Gastroesophageal sphincter (tissue), 4 donors: ENCODE measurements at regions not wholly inside any gene's neighbourhood (a gene's known extent, or its start where the extent isn't known, plus 50 kb on each side); places are given as distances from the start of the nearest gene placed in this dataset.
A peak's percentile ranks its signal among the peaks of the same experiment; 100 is the strongest.
"Not testable (repeated sequence)": the region's sequence is repeated elsewhere in the genome, so short reads cannot be mapped to it uniquely, and the experiment has no call there.

Experiments
- ATAC-seq: fragments of 150-250 bp; one replicate; pipeline ENCODE4 v1.9.1; 2016; ENCODE audit warnings: mild to moderate bottlenecking, moderate library complexity
- H3K27ac ChIP-seq, 4 donors: fragments of 200-600 bp; sonication (generic) in 3 of 4; 1 replicate in 3 of 4; 2 replicates in 1 of 4; pipeline ENCODE4 v1.5.1; 2016 to 2019
- H3K27me3 ChIP-seq: fragments of 200-600 bp; sonication (generic); one replicate; pipeline ENCODE4 v1.5.1; 2019
- H3K36me3 ChIP-seq, 2 donors: fragments of 200-600 bp; sonication (generic); one replicate each; pipeline ENCODE4 v1.5.1; 2019; ENCODE audit warnings: control low read depth in 1 of 2
- H3K4me1 ChIP-seq, 3 donors: fragments of 200-600 bp; sonication (generic); 1 replicate in 2 of 3; 2 replicates in 1 of 3; pipeline ENCODE4 v1.5.1; 2016 to 2019; ENCODE audit warnings: control low read depth in 2 of 3
- H3K4me3 ChIP-seq, 2 donors: fragments of 200-600 bp; sonication (generic); one replicate each; pipeline ENCODE4 v1.5.1; 2019; ENCODE audit warnings: mild to moderate bottlenecking in 1 of 2, moderate library complexity in 1 of 2
- H3K9me3 ChIP-seq, 3 donors: fragments of 200-600 bp; sonication (generic); one replicate each; pipeline ENCODE4 v1.5.1; 2017 to 2019; ENCODE audit warnings: control low read depth in 2 of 3
- CTCF ChIP-seq, 4 experiments: fragments of 200-600 bp in 2 of 4; fragments of 450-650 bp in 2 of 4; sonication (generic) in 1 of 4; IDR thresholded peaks; one replicate each; pipeline ENCODE4 v1.5.1; 2017 to 2019; ENCODE audit warnings: antibody characterized with exemption in 4 of 4, mild to moderate bottlenecking in 2 of 4, moderate library complexity in 2 of 4
- EP300 ChIP-seq: sonication (generic); formaldehyde crosslinking; IDR thresholded peaks from one replicate; pipeline ENCODE4 v1.6.1; 2017; ENCODE audit warnings: antibody characterized with exemption, mild to moderate bottlenecking
- POLR2A ChIP-seq, 2 donors: fragments of 450-650 bp; IDR thresholded peaks; one replicate each; pipeline ENCODE4 v1.6.1; 2017; ENCODE audit warnings: antibody characterized with exemption in 2 of 2, mild to moderate bottlenecking in 2 of 2, moderate library complexity in 1 of 2
- POLR2AphosphoS5 ChIP-seq: sonication (generic); formaldehyde crosslinking; IDR thresholded peaks from one replicate; pipeline ENCODE4 v1.6.1; 2017; ENCODE audit warnings: antibody characterized with exemption
- WGBS, 2 donors: methylation state at CpG; one replicate each; pipeline ENCODE4 v1.1.5; 2018; ENCODE audit warnings: low coverage in 1 of 2; 5-methylcytosine and 5-hydroxymethylcytosine counted together

GRCh38 chr9:87402537-87402936, 95.1 kb upstream of the DAPK1 start:
- Histone ChIP-seq H3K4me1 (no peaks in the 10 kb centered on the region), H3K9me3 (no peaks in the 10 kb centered on the region), H3K27me3 (no peaks in the 10 kb centered on the region), H3K4me3 (no peak overlapping the region), H3K27ac (no peak overlapping the region), H3K36me3 (no peaks in the 10 kb centered on the region)
- WGBS, 2 donors: 90 to 100% methylated on average over 3 of the region's 3 CpGs
- TF ChIP-seq POLR2AphosphoS5 (no peak), CTCF (IDR thresholded peaks at IDR 0.05) (no peak), EP300 (no peak), POLR2A (IDR thresholded peaks at IDR 0.05) (no peak)
- no peak for ATAC-seq

GRCh38 chr9:87405677-87406542, 91.8 kb upstream of the DAPK1 start:
- Histone ChIP-seq H3K4me3 (no peak overlapping the region), H3K9me3 (no peaks in the 10 kb centered on the region), H3K27me3 (no peaks in the 10 kb centered on the region), H3K36me3 (no peaks in the 10 kb centered on the region), H3K4me1 (no peaks in the 10 kb centered on the region), H3K27ac (no peak overlapping the region)
- 72 to 83% methylated on average over 3 of the region's 3 CpGs for WGBS, 2 donors
- peak; percentile 89 for ATAC-seq
- TF ChIP-seq CTCF (IDR thresholded peaks at IDR 0.05) (no peak), EP300 (no peak), POLR2A (IDR thresholded peaks at IDR 0.05) (no peak), POLR2AphosphoS5 (no peak)

- Histone ChIP-seq H3K4me1 (no peaks in the 10 kb centered on the region), H3K4me3 (no peak overlapping the region), H3K9me3 (no peaks in the 10 kb centered on the region), H3K36me3 (no peaks in the 10 kb centered on the region), H3K27me3 (no peaks in the 10 kb centered on the region), H3K27ac (no peak overlapping the region)
- ATAC-seq: no peak
- no peak for TF ChIP-seq POLR2AphosphoS5
- TF ChIP-seq EP300: no peak
- no peak for TF ChIP-seq POLR2A (IDR thresholded peaks at IDR 0.05)
- TF ChIP-seq CTCF (IDR thresholded peaks at IDR 0.05): no peak
- 62 to 81% methylated on average over 4 of the region's 4 CpGs for WGBS, 2 donors
Measured at GRCh38 chr9:87406543-87407166, 91.0 kb upstream of the DAPK1 start.

- ATAC-seq, H3K36me3 ChIP-seq, H3K27me3 ChIP-seq, H3K9me3 ChIP-seq, H3K4me1 ChIP-seq, H3K4me3 ChIP-seq, H3K27ac ChIP-seq: not testable (repeated sequence)
- WGBS, 2 donors: 82 to 84% methylated on average over 11 to 16 of the region's 16 CpGs
Measured at GRCh38 chr9:87410047-87411005, 87.3 kb upstream of the DAPK1 start.

- no peak for ATAC-seq
- WGBS, 2 donors: 100% methylated on average over 1 of the region's 1 CpG
- no peaks in the 10 kb centered on the region for H3K27me3 ChIP-seq
- no peaks in the 10 kb centered on the region for H3K4me1 ChIP-seq
- no peak overlapping the region for H3K27ac ChIP-seq
- H3K9me3 ChIP-seq: peaks cover 0 to 14% (median 0%) of the 10 kb centered on the region in 3 donors
- no peaks in the 10 kb centered on the region for H3K36me3 ChIP-seq
- H3K4me3 ChIP-seq: no peak overlapping the region
- TF ChIP-seq EP300: no peak
- no peak for TF ChIP-seq CTCF (IDR thresholded peaks at IDR 0.05)
- no peak for TF ChIP-seq POLR2AphosphoS5
- TF ChIP-seq POLR2A (IDR thresholded peaks at IDR 0.05): no peak
Measured at GRCh38 chr9:87420884-87421283, 76.8 kb upstream of the DAPK1 start.
